MG63 (cell line): ENCODE measurements at regions not wholly inside any gene's neighbourhood (a gene's known extent, or its start where the extent isn't known, plus 50 kb on each side); places are given as distances from the start of the nearest gene placed in this dataset.

Experiments used
- DNase-seq: peaks from one replicate; pipeline ENCODE4 v3.0.0-alpha.2; 2020
- H3K27me3 ChIP-seq: fragments of 250-450 bp; sonication (Bioruptor Pico); 2 replicates; pipeline ENCODE4 v1.5.1; 2020; ENCODE audit warnings: mild to moderate bottlenecking, moderate library complexity
- H3K36me3 ChIP-seq: fragments of 250-450 bp; sonication (Bioruptor Pico); 2 replicates; pipeline ENCODE4 v1.5.1; 2020; ENCODE audit warnings: mild to moderate bottlenecking, moderate library complexity
- H3K4me3 ChIP-seq: fragments of 250-450 bp; sonication (Bioruptor Pico); 2 replicates; pipeline ENCODE4 v1.5.1; 2020; ENCODE audit warnings: mild to moderate bottlenecking, moderate library complexity
- H3K9me3 ChIP-seq: fragments of 250-450 bp; sonication (Bioruptor Pico); 2 replicates; pipeline ENCODE4 v1.5.1; 2020; ENCODE audit warnings: mild to moderate bottlenecking, moderate library complexity

GRCh38 chr1:56069824-56070223 is 509.5 kb downstream of the PLPP3 start:
- no peaks in the 10 kb centered on the region for H3K36me3 ChIP-seq

GRCh38 chr1:56068908-56069307 is 510.5 kb downstream of the PLPP3 start:
- DNase-seq, result peak; percentile 21
- Histone ChIP-seq H3K4me3 (no peak overlapping the region), H3K36me3 (no peaks in the 10 kb centered on the region), H3K27me3 (no peaks in the 10 kb centered on the region), H3K9me3 (no peaks in the 10 kb centered on the region)

More at GRCh38 chr1:56069824-56070223, 509.5 kb downstream of the PLPP3 start:
- no peak overlapping the region for H3K4me3 ChIP-seq
- no peaks in the 10 kb centered on the region for H3K27me3 ChIP-seq
- no peak for DNase-seq
- no peaks in the 10 kb centered on the region for H3K9me3 ChIP-seq

GRCh38 chr1:56068210-56068609 is 511.2 kb downstream of the PLPP3 start:
- no peaks in the 10 kb centered on the region for H3K36me3 ChIP-seq
- H3K27me3 ChIP-seq, result no peaks in the 10 kb centered on the region
- DNase-seq, result no peak
- H3K4me3 ChIP-seq, result no peak overlapping the region
- H3K9me3 ChIP-seq, result no peaks in the 10 kb centered on the region

GRCh38 chr1:56065729-56066128 is 513.6 kb downstream of the PLPP3 start:
- no peaks in the 10 kb centered on the region for H3K36me3 ChIP-seq
- no peak for DNase-seq

GRCh38 chr1:56064705-56065104 is 514.7 kb downstream of the PLPP3 start:
- Histone ChIP-seq H3K36me3 (no peaks in the 10 kb centered on the region), H3K27me3 (no peaks in the 10 kb centered on the region), H3K4me3 (no peak overlapping the region), H3K9me3 (no peaks in the 10 kb centered on the region)
- no peak for DNase-seq

More at GRCh38 chr1:56065729-56066128, 513.6 kb downstream of the PLPP3 start:
- no peaks in the 10 kb centered on the region for H3K9me3 ChIP-seq
- no peaks in the 10 kb centered on the region for H3K27me3 ChIP-seq
- H3K4me3 ChIP-seq, result no peak overlapping the region

DNA sequence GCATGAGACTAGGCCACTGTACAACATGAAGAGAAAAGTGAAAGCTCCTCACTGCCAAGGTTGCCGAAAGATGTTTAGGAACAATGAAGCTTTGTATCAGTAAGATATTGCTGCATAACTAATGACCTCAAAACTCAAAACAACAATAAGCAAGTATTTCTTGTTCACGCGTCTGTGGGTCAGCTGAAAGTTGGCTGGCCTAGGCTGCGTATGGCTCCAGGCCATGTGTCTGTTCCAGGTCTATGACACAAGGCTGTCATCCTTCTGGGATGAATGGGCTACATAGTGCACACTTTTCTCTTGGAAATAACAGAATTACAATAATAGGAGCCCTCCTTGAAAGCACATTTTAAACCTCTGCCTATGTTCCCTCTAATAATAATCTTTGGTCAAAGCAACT is 515.9 kb downstream of the PLPP3 start:
- Histone ChIP-seq H3K9me3 (no peaks in the 10 kb centered on the region), H3K27me3 (no peaks in the 10 kb centered on the region), H3K36me3 (no peaks in the 10 kb centered on the region), H3K4me3 (no peak overlapping the region)
- DNase-seq, result no peak

GRCh38 chr1:56062625-56063024 is 516.7 kb downstream of the PLPP3 start:
- Histone ChIP-seq H3K4me3 (no peak overlapping the region), H3K9me3 (no peaks in the 10 kb centered on the region), H3K27me3 (no peaks in the 10 kb centered on the region), H3K36me3 (no peaks in the 10 kb centered on the region)
- no peak for DNase-seq

DNA sequence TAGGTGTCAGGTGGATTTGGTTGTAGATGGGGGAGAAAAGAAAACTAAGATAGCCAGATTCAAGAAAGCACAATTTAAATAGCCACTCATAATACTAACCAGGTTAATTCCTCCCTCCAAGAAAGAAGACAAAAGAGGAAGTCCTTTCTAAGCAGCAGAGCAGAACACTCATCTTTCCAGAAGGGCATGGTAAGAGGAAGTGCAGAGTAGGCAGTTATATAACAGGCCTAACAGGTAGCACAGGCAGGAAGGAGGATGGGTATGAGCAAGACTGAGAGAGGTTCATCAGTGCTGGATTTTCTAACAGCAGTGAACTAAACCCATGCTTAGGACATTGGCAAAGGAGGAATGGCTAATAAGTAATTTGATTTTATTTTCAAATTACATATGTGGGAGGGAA is 517.5 kb downstream of the PLPP3 start:
- Histone ChIP-seq H3K4me3 (no peak overlapping the region), H3K27me3 (no peaks in the 10 kb centered on the region), H3K36me3 (no peaks in the 10 kb centered on the region), H3K9me3 (no peaks in the 10 kb centered on the region)
- no peak for DNase-seq

GRCh38 chr1:56060906-56061305 is 518.5 kb downstream of the PLPP3 start:
- Histone ChIP-seq H3K27me3 (no peaks in the 10 kb centered on the region), H3K4me3 (no peak overlapping the region), H3K36me3 (no peaks in the 10 kb centered on the region), H3K9me3 (no peaks in the 10 kb centered on the region)
- DNase-seq, result peak; percentile 77

- Histone ChIP-seq H3K4me3 (no peak overlapping the region), H3K9me3 (no peaks in the 10 kb centered on the region), H3K27me3 (0 out of 2 replicates have a peak, but pooled peaks cover 2% of the 10 kb centered on the region), H3K36me3 (no peaks in the 10 kb centered on the region)
- DNase-seq, result no peak
Observed at GRCh38 chr1:56057466-56058405, 521.6 kb downstream of the PLPP3 start.

DNA sequence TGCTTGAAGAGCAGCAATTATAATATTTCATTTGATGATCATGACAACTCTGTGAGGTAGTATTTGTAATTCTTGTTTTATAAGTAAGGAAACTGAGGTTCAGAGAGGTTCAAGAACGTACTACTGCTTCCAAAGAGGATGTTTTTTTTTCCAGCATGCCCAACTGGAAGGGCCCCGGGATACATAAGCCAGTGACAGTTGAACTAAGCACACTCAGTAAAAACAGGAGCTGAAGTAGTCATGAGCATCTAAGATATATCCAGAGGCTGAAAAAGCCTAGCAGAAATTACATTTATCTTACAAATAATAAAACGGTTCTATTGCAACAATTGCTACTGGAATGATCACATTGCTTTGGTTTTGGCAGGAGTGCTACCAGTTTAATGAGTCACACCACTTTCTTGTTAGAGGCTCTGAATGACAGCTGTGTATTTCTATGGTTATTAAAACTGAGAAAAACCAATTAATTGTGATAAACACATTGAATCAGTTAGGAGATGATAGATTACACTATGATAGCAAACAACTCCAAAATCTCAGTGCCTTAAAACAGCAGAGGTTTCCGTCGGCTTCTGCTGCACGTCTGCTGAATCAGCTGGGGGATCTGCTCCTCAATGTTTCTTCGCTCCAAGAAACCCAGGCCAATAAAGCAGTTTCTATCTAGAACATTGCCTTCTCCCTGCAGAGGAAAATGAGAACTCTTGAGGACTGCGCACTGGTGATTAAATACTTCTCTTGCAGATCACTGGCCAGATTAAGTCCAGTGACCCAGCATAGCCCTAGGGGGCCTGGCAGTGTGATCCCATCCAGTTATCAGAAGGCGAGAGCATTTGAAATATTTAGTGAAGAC is 522.7 kb downstream of the PLPP3 start:
- Histone ChIP-seq H3K36me3 (no peaks in the 10 kb centered on the region), H3K9me3 (no peaks in the 10 kb centered on the region), H3K27me3 (0 out of 2 replicates have a peak, but pooled peaks cover 2% of the 10 kb centered on the region), H3K4me3 (no peak overlapping the region)
- peak; percentile 63 for DNase-seq

GRCh38 chr1:56054959-56055358 is 524.4 kb downstream of the PLPP3 start:
- no peak overlapping the region for H3K4me3 ChIP-seq
- 0 out of 2 replicates have a peak, but pooled peaks cover 2% of the 10 kb centered on the region for H3K27me3 ChIP-seq
- no peaks in the 10 kb centered on the region for H3K9me3 ChIP-seq
- no peak for DNase-seq
- H3K36me3 ChIP-seq, result no peaks in the 10 kb centered on the region

GRCh38 chr1:56052041-56052440 is 527.3 kb downstream of the PLPP3 start:
- 0 out of 2 replicates have a peak, but pooled peaks cover 2% of the 10 kb centered on the region for H3K27me3 ChIP-seq
- DNase-seq, result no peak
- H3K36me3 ChIP-seq, result no peaks in the 10 kb centered on the region
- H3K4me3 ChIP-seq, result no peak overlapping the region
- H3K9me3 ChIP-seq, result no peaks in the 10 kb centered on the region

DNA sequence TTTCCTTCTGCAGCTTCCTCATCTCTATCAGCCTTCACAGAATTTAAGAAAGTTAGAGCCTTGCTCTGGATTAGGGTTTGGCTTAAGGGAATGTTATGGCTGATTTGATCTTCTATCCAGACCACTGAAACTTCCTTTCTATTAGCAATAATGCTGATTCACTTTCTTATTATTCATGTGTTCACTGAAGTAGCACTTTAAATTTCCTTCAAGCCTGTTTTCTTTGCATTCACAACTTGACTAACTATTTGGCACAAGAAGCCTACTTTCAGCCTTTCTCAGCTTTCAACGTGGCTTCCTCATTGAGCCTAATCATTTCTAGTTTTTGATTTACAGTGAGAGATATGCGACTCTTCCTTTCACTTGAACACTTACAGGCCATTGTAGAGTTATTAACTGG is 528.5 kb downstream of the PLPP3 start:
- H3K9me3 ChIP-seq, result no peaks in the 10 kb centered on the region
- H3K27me3 ChIP-seq, result 0 out of 2 replicates have a peak, but pooled peaks cover 2% of the 10 kb centered on the region
- no peak overlapping the region for H3K4me3 ChIP-seq
- no peak for DNase-seq
- no peaks in the 10 kb centered on the region for H3K36me3 ChIP-seq

- DNase-seq, result no peak
- Histone ChIP-seq H3K27me3 (no peaks in the 10 kb centered on the region), H3K9me3 (no peaks in the 10 kb centered on the region), H3K36me3 (no peaks in the 10 kb centered on the region), H3K4me3 (no peak overlapping the region)
Observed at GRCh38 chr1:56045477-56045876, 533.9 kb downstream of the PLPP3 start.

- no peaks in the 10 kb centered on the region for H3K27me3 ChIP-seq
- no peaks in the 10 kb centered on the region for H3K36me3 ChIP-seq
- no peak for DNase-seq
- H3K9me3 ChIP-seq, result no peaks in the 10 kb centered on the region
- no peak overlapping the region for H3K4me3 ChIP-seq
Observed at GRCh38 chr1:56045062-56045461, 534.3 kb downstream of the PLPP3 start.

DNA sequence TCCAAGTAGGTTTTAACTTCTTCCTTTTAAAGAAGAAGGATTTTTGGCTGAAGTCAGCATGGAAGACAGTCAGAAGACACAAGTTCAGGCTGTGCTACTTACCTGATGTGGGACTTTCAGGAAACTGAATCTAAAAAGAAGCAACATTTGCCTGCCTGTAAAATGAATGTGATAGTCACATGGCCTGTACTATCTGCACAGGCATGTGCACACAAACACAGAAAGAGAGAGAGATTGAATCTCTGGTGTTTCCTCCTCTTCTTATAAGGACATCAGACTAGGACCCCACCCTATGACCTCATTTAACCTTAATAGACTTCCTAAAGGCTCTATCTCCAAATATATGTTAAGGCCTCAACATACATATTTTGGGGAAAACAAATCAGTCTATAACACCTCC is 542.9 kb downstream of the PLPP3 start:
- Histone ChIP-seq H3K9me3 (no peaks in the 10 kb centered on the region), H3K27me3 (no peaks in the 10 kb centered on the region), H3K4me3 (no peak overlapping the region), H3K36me3 (no peaks in the 10 kb centered on the region)
- DNase-seq, result no peak
